ENCODE measurements at regions not wholly inside any gene's neighbourhood (a gene's known extent, or its start where the extent isn't known, plus 50 kb on each side); places are given as distances from the start of the nearest gene placed in this dataset.

- H3K36me3 ChIP-seq: no peaks in the 10 kb centered on the region
- H3K4me1 ChIP-seq: no peaks in the 10 kb centered on the region
- no peak overlapping the region for H3K4me3 ChIP-seq
- no peak for DNase-seq
- no peak for TF ChIP-seq CTCF (IDR thresholded peaks at IDR 0.05)
- no peak for TF ChIP-seq POLR2A (IDR thresholded peaks at IDR 0.05)
- intact Hi-C loops (cut with DNase I; ENCODE audit: low total_unique reads): no loop called here
- no peaks in the 10 kb centered on the region for H3K9me3 ChIP-seq
- H3K27me3 ChIP-seq: no peaks in the 10 kb centered on the region
- H3K27ac ChIP-seq: no peak overlapping the region
These were observed 428.7 kb downstream of the RERGL start for GRCh38 chr12:17661250-17661649.

DNA sequence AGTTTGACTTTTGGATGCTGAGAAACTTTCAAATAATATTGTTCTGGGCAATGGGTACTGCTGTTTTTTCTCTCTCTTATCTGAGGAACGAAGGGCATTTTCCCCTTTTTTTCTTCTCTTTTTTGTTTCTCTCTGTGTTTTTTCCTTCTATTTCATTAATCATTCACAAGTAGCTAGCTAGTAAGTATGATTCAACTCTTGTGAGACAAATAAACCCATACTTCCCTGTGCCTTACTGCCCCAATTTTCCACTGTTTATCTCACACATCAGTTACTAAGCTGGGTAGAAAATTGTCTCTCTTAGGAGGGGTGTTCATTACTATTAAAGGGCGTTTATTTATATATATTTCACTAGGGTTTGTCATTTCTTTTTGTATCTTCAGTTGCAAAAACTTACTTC, 437.6 kb downstream of the RERGL start:
- H3K9me3 ChIP-seq: no peaks in the 10 kb centered on the region
- no peak for TF ChIP-seq CTCF (IDR thresholded peaks at IDR 0.05)
- TF ChIP-seq POLR2A (IDR thresholded peaks at IDR 0.05): no peak
- intact Hi-C loops (cut with DNase I; ENCODE audit: low total_unique reads): no loop called here

DNA sequence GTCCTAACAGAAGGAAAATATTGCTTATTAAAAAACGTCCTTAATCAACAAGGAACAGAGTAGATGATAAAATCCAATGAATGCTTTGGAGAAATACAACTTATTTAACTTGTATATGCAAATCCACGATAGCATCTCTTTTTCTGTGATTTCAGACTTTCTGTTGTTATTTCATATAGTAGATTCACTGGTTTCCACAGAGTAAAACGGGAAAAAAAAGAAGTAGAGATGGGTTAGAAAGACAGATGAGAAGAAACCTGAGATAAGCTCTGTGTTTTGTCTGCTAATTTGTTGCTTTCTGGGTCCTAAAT, 447.7 kb downstream of the RERGL start:
- TF ChIP-seq POLR2A (IDR thresholded peaks at IDR 0.05): no peak
- TF ChIP-seq CTCF (IDR thresholded peaks at IDR 0.05): no peak
- DNase-seq: no peak
- H3K36me3 ChIP-seq: no peaks in the 10 kb centered on the region
- no peaks in the 10 kb centered on the region for H3K27me3 ChIP-seq
- no peak overlapping the region for H3K4me3 ChIP-seq
- intact Hi-C loops (cut with DNase I; ENCODE audit: low total_unique reads): no loop called here
- H3K27ac ChIP-seq: no peak overlapping the region
- H3K9me3 ChIP-seq: no peaks in the 10 kb centered on the region
- no peaks in the 10 kb centered on the region for H3K4me1 ChIP-seq

More for the DNA sequence above, 437.6 kb downstream of the RERGL start:
- H3K27ac ChIP-seq: no peak overlapping the region
- no peaks in the 10 kb centered on the region for H3K27me3 ChIP-seq
- DNase-seq: no peak
- H3K4me1 ChIP-seq: no peaks in the 10 kb centered on the region
- no peak overlapping the region for H3K4me3 ChIP-seq
- no peaks in the 10 kb centered on the region for H3K36me3 ChIP-seq

GRCh38 chr12:17640615-17641014, 449.4 kb downstream of the RERGL start:
- Histone ChIP-seq H3K27ac (no peak overlapping the region), H3K4me3 (no peak overlapping the region), H3K27me3 (no peaks in the 10 kb centered on the region), H3K9me3 (no peaks in the 10 kb centered on the region), H3K4me1 (no peaks in the 10 kb centered on the region), H3K36me3 (no peaks in the 10 kb centered on the region)
- no peak for DNase-seq
- TF ChIP-seq POLR2A (IDR thresholded peaks at IDR 0.05) (no peak), CTCF (IDR thresholded peaks at IDR 0.05) (no peak)
- intact Hi-C loops (cut with DNase I; ENCODE audit: low total_unique reads): no loop called here

DNA sequence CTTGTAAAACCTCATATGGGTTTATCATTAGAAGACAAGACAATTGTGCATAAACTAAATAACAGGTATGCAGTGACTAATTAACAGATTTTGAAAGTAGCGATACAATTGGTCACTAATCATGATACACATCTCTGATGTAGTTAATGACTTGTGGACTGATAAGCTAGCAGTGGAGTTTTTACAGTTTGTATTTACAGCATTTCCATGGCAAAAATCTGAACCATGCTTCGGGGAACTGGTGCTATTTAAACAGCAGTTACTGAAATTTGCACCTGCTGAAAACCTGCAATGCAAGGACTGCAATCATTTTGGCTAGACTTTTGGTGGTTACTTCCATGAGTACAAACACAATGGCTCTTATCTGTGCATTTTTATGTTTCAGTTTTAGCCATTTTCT, 471.2 kb downstream of the RERGL start:
- no peaks in the 10 kb centered on the region for H3K4me1 ChIP-seq
- intact Hi-C loops (cut with DNase I; ENCODE audit: low total_unique reads): no loop called here
- no peaks in the 10 kb centered on the region for H3K36me3 ChIP-seq
- H3K9me3 ChIP-seq: no peaks in the 10 kb centered on the region
- DNase-seq: no peak
- H3K4me3 ChIP-seq: no peak overlapping the region
- H3K27ac ChIP-seq: no peak overlapping the region
- no peaks in the 10 kb centered on the region for H3K27me3 ChIP-seq
- no peak for TF ChIP-seq CTCF (IDR thresholded peaks at IDR 0.05)
- no peak for TF ChIP-seq POLR2A (IDR thresholded peaks at IDR 0.05)

Data from uterus (tissue), 3 donors.